NCI-H2171 (cell line): ENCODE measurements at regions not wholly inside any gene's neighbourhood (a gene's known extent, or its start where the extent isn't known, plus 50 kb on each side); places are given as distances from the start of the nearest gene placed in this dataset.

Source experiments
- DNase-seq: peaks from one replicate; lab custom pipeline; 2025; lab: John Stamatoyannopoulos, UW

DNA sequence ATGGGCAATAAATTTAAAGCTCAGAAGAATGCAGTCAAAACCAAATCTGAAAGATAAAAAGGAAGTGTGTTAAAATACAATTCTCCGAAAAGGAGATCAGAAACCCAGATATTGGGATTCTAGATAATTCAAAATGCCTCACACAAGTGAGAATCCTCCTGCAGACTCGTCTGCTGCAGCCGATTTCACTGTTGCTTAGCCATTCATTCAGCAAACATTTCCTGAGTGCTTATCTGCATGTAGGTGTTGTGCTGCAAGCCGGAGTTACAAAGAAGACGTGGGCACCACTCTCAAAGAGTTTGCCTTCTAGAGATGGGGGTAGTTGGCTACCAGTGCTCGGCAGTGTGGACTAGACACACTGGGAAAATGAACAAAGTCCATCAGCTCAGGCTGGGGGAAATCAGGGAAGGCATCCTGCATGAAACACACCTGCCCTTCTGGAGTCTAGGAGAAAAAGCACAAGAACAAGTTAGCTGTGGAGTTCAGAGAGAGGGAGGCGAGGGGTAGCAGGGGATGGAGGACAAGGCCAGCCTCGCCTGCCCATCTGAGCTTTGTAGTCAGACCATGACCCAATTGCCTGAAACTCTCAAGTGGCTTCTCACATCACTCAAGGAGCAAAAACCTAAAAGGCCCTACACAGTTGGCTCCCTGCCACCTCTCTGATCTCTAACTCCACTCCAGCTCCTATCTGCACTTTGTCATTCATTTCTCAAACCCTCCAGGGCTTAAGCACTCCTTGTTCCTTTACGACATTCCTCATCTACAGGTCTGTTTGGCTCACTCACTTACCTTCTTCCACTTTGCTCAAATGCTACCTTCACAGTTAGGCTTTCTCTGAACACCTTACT, 310.0 kb upstream of the DDHD1 start:
- DNase-seq = no peak

DNA sequence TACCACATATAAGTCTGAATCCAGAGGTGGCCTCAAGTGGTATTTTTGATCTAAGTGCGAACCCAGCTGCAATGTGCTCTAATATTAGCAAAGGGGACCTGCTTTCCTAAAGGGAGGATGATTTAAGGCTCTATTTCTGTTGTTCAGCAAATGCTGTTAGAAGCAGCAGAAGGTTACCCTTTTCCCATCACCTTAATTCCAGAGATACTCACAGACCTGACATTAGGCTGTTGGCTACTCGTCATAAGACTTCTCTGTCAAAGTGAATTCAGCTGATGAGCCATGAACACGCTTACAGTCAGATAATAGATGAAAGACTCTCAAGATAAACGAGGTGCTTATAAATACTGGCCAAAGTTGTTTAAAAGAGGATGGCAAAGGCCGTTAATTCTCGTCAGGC, 308.7 kb upstream of the DDHD1 start:
- DNase-seq = no peak

DNA sequence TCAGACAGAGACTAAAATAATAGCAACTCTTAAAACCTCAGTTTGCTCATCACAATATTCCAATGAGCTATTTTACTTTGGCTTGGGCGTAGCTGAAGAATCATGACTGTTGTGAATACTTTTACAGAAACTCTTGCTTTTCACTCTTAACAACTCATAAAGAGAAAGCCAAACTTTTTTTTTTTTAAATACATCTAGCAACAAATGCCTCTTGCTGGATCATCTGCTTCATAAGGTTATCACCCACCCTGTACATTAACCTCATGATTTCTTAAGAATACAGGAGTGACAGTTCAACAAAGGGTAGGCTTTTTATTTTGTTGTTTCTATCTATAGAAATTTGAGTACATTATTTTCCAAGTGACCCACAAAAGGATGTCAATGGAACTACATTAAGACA, 307.4 kb upstream of the DDHD1 start:
- no peak for DNase-seq

DNA sequence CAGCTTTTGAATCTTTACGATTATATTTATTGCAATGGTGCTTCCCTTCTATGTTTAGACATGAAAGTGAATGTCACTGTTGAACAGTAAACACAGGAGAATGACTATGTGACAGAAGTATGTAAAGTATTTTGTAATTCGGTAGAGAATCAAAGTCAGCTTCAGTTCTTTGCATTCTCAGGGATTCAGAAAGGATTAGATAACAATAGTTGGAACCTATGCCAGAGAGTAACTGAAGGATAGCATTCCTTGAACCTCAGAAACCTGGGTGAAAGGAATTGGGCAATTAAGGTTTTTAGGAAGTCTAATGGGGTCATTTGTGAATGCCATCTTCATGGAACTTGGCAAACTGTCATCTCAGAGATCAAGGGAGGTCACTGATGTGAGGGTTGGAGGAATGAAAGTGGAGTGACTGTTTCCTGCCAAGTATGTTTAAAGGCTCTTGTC, 305.3 kb upstream of the DDHD1 start:
- no peak for DNase-seq

DNA sequence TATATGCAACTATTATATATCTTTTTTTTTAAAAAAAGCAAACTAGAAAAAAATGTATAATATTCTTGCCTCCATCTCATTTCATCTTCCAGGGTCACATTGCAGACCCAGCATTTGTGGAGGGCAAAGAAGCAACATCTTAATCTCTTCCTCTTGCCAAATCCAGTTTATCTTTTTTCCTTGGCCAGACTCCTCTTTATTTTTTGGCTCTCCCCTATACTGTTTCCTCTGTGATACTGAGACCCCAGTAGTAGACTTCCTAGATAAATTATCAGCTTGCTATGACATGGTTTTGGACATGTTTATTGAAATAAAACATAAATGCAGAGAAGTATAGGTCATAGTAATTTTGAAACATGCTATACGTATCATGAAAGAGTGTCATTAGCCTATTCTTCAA, 303.8 kb upstream of the DDHD1 start:
- no peak for DNase-seq

DNA sequence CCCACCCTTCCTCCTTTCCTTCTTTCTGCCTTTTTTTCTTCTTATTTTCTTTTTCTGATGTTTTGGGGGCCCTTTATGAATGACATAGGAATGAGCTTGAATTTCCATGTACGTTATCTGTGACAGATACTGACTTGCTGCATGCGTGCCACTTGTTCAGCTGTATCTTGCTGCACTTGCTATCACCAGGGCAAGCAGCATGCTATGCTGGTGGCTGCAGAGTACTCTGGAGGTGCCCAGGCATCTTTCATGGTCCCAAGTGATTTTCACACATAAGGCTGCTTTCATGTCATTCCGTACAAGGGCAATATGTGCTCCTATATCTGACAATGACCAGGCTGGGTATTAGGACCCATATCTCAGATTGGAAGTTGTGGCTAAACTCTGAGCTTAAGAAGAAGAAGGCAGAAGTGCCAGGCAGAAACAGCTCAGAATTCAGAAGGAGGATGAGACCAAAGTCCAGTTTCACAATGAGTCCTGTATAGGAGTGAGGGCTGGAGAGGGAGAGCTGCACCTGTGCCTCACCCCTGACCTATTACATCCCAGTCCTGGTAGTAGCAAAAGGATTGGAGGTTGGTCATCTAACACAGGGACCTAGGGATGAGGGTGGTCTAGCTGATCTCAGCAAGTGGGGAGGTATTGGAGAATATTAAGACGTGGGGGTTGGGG, 299.0 kb upstream of the DDHD1 start:
- DNase-seq = no peak

DNA sequence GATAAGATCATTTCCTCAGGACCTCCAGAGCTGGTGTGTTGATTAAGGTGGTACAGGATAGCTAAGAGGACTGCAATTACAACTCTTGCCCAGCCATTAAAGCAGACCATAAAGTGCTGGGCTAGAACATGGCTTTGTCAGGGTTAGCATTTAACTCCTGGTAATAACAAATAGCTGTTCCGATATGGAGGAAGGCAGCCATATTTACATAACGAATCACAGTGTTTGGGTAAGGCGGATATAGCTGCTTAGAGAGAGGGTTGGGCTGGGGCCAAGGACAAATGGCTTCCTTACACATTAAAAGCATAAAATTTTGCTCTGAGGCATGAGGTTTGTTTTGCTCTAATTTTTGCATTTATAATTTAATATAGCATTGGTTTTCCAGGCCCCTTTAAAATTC, 297.7 kb upstream of the DDHD1 start:
- DNase-seq = no peak

DNA sequence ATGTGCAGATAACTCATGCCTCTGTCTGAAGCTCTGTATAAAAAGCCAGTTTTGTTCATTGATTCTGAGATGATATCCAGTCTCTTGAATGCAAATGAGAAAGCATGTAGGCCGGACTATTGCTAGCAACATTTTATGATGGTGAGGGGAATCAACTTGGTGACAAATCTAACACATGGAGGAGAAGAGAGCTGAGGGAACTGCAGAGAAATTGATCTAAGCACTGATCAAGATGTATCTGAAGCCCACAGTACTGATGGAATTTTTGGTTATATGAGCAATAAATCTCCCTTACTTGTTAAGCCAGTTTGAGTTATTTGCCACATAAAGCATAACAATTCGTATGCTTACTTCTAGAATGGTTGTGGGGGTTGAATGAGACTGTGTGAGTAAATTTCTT, 295.6 kb upstream of the DDHD1 start:
- no peak for DNase-seq

DNA sequence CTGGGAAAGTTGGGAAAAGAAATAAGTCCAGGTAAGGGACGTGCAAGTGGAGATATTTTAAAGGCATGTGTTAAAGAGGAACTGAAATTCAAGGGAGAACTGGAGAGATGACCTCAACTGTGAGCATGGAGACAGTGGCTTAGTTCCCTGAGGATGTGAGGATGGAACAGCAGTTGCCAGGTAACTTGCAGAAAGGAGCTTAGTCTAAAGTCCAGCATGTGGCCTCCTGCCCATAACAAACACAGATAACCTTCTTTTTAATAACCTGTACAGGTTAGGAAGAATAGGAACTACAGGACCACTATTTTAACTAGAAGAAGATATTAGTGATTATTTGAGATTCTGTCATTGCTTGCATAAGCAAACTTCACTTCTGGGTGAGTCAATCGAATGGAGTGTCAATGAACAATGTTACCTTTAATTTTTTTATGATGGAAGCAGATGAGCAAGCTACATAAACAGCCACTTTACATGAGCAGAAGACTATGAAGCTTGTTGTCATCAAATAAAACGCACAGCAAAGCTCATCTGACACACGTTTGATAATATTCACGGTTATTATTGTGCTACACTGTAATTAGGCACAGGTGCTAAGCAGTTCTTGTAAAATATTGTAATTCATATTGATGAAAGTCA, 291.7 kb upstream of the DDHD1 start:
- DNase-seq = no peak

DNA sequence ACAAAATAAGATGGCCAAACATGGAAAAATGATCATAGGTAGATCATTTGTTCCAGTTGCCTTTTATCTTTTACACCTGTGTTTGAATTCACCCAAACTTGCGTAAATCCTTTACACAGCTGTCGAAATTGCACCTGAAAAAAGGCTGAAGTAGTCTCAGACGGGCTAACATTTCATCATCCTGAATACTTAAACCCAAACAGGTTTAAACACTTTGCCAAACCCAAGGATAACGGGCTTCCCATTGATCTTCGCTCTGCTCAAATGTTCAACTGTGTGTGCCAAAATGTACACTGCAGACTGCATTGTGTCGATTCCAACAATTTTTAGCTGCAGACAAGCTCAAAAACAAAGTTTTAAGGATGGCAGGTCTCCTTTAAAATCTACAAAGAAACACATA, 288.7 kb upstream of the DDHD1 start:
- DNase-seq = no peak

DNA sequence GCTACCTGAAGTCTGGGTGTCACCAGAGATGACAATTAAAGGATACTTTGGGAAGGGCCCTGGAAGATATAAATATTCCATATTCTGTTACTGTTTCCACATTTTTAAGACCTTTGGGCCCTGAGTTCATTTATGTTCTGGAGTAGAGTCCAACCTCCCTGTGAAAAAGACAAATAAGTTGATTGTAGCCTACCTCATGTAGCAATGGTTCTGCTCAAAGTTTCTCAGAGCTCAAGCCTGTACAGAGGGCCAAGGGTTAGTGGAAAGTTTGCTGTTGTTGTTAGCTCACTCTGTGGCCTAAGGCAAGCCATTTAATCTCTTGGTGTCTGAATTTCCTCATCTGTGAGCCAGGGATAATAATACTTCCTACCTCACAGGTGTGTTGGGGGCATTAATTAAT, 284.7 kb upstream of the DDHD1 start:
- no peak for DNase-seq

DNA sequence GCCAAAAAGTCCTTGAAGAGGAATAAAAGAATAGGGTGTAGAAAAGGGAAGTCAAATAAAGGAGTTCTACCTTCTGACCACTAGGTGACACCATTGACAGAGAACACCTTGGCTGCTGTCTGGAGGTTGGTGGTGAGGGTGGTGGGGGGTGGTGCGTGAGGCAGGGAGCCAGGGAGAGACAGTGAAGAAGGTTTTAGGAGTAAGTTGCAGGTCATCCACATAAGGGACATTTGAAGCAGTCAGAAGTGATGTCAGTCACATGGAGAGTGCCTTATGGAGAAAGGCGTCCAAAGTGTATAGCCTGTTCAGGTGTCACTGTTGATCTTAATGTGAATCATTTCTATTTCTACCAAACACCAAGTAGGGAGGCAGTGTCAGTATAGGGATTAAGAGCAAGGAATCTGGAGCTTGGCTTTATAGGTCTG, 279.3 kb upstream of the DDHD1 start:
- no peak for DNase-seq

DNA sequence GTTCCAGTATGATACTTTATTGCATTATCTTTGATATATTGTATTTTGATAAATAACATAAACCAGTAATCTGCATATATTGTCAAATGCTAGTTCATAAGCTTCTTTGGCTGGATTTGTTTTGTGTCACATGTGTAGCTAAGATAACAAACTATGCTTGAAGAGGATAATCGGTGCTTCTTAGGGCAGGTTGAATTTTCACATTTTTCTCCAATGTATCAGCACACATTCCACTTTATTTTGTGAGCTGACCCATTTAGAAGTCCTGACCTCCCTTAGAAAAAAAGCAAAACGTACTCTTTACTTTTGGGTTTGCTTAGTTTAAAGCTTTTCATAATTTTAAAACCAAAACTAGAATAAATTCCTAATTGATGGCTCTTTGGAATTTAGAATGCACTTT, 277.7 kb upstream of the DDHD1 start:
- no peak for DNase-seq

DNA sequence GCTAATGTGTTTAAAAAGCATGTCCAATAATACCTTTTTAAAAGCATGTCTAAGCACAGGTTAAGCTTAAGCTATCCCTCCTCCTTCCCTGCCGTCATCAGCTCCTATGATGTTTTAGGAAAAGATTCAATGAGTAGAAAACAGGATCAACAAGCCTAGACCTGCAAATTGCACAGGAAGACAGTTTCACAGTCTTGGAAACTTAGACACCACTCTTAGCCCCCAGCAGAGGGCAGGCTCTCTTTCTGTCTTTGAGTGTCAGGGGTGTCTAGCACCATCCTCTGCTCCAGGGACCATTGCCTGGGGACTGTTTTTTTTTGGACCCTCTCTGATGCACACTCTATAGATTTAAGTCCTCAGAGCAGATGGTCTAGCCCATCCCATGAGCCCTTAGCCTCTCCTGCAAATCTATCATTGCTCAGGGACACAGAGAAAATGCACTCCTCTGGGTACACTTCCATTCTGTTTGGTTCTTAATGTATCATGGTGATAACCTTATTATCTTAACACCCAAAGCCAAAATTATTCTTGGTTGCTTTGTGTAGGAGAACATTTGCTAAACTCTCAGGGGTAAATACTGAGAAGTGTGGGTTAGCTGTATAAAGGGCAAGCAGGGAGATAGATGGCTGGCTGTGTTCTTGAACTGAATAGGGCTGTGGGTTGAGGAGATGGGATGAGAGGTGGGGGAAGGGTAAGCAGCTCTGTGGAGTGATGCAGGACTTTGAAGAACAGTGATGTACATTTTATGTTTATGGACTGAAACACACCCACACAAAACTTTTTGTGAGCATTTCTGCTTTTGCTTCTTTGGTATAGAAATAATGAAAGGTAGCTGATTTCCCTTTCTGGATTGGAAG, 259.9 kb upstream of the DDHD1 start:
- no peak for DNase-seq

DNA sequence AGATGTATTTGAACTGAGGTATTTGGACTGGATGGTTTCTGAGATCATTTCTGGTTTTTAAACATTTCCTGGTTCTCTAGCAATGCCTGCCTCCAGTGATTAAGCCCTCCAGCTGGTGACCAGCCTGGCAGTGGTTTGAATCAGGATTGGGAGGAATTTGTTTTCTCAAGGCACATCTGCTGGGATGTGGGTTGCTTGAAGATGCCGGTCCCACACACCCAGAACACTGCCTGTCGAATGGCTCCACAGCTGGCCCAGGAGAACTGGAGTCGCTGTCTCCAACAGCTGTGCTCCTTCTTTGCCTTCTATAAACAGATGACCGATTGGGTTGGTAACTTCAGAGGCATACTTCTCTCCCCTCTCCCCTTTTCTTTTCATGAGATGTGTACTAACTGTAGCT, 258.0 kb upstream of the DDHD1 start:
- DNase-seq = no peak

DNA sequence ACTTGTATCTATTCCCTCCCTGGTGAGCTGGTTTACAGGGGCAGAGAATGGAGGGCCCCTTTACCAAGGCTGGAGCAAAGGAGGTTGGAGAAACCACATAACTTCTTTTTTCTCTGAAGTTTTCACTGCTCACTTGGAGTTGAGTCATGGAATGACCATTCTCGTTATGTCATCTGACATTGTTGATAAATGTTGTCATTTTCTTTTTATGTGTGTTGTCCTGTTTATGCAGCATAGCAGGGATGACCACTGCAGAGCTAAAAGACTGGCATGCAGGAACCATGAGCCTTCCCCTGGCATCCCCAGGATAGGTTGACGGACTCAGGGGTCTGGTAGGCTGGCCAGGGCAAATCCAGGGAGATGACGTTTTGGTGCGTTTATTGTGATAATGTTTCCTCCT, 256.8 kb upstream of the DDHD1 start:
- no peak for DNase-seq

DNA sequence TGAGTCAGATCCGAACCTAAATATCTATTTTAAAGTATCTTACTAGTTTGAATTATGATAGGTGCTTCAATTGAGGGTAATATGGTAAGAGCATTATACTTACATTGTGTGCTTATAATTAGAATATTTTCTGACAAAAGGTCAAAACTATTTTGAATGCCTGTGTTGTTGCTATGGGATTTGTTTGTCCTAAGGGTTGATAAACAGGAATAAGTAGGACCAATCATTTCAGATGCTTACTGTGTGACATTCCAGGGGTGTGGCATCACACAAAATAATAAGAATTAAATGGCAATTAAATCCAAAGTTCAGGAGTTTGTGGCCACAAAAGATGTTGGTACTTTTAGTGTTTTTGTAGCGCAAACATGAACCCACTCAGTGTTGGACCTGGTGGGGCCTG, 256.2 kb upstream of the DDHD1 start:
- no peak for DNase-seq

DNA sequence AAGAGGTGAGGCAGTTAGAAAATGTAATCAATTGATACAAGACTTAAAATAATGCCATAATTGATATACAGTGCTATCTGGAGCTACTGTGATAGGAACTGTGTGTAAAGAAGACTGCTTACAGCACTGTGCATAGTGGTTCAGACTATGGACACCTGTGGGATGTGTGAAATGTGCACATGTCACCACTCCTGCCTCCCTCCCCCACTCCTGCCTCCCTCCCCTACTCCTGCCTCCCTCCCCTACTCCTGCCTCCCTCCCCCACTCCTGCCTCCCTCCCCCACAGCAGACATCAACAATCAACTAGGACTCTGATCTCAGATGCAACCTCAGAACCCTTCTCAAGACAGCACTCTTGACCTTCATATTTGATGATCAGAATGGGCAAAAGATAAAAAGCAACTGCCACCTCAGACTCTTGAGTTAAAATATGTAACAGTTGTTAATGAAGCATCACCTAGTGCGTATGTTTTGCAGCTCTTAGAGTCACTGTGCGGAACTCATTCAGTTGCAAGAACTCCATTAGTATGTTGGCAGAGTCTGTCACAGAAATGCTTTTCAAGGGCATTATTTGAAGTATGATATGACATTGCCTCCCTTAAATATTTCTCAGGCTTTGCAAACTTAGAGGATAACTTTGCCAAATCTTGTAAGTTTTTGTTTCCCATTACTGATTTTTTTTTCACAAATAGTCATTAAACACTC, 255.2 kb upstream of the DDHD1 start:
- no peak for DNase-seq

DNA sequence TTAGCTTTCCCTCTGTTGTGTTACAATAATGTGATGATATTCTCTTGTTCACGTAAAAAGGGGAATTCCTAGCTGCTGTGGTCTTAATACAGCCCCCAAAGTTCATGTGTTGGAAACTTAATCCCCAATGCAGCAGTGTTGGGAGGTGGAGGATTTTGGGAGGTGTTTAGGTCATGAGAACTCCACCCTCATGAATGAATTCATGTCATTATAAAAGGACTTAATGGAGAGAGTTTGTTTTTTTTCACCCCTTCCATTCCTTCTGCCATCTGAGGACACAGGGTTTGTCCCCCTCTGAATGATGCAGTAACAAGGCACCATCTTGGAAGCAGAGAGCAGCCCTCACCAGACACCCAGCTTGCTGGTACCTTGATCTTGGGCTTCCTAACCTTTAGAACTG, 253.4 kb upstream of the DDHD1 start:
- no peak for DNase-seq

DNA sequence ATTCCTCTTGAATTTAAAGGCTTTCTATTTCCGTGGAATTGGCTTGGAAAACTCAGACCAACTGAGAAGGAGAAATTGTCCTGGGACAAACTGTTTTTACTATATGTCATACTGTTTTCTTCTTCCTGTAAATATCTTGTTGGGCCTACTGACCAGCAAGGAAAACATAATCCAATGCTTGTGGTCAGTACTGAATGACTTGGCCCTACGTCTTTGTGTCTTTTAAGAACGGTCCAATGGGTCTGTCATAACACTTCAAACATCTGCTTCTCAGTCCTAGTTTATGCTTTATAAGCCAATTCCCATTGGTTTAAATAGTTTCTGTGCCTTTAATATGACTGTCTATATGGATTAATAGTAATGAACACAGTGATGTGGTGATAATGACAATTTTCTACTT, 248.5 kb upstream of the DDHD1 start:
- DNase-seq = no peak

DNA sequence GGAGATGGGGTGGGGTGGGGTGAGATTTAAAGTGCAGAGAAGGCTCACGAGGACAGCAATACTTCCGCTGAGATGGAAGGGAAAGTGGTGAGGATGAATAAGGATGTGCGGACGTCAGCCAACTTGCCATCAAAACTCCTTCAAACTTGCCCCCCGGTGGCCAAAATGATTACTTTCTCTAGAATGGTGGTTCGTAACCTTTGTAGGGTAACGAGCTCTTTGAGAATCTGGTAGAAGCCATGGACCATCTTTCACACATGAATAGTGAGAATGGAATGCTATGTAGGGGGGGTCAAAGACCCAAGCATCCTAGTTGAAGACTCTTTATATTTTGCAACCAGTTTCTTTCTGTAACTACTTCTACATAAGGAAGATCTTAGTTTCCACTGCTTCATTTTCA, 245.9 kb upstream of the DDHD1 start:
- DNase-seq = no peak

DNA sequence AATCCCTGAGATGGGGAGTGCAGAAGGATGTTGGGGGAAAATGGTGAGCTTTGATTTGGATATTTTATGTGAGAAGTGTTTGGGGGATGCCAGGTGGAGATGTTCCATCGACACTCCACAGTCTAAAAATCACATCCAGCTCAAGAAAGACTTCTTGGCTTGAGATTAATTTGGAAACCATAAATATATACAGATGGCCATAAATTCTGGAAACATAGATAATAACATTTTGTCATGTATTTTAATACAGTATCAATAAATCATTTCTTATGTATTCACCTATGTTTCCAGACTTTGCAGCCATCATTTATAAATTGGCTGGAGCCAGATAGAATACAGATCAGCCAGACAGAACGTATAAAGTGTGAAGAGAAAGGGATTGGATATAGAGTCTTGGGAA, 245.5 kb upstream of the DDHD1 start:
- no peak for DNase-seq
